ENCODE measurements at regions not wholly inside any gene's neighbourhood (a gene's known extent, or its start where the extent isn't known, plus 50 kb on each side); places are given as distances from the start of the nearest gene placed in this dataset.

- TF ChIP-seq, protein P1, sequence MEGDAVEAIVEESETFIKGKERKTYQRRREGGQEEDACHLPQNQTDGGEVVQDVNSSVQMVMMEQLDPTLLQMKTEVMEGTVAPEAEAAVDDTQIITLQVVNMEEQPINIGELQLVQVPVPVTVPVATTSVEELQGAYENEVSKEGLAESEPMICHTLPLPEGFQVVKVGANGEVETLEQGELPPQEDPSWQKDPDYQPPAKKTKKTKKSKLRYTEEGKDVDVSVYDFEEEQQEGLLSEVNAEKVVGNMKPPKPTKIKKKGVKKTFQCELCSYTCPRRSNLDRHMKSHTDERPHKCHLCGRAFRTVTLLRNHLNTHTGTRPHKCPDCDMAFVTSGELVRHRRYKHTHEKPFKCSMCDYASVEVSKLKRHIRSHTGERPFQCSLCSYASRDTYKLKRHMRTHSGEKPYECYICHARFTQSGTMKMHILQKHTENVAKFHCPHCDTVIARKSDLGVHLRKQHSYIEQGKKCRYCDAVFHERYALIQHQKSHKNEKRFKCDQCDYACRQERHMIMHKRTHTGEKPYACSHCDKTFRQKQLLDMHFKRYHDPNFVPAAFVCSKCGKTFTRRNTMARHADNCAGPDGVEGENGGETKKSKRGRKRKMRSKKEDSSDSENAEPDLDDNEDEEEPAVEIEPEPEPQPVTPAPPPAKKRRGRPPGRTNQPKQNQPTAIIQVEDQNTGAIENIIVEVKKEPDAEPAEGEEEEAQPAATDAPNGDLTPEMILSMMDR (IDR thresholded peaks at IDR 0.05) = no peak
- TF ChIP-seq TCF12 (IDR thresholded peaks at IDR 0.05) (no peak), MXI1 (IDR thresholded peaks at IDR 0.05; ENCODE audit: low read depth, low read length) (no peak), CHD2 (IDR thresholded peaks at IDR 0.05; ENCODE audit: low read length, partially characterized antibody) (no peak)
These were observed 104.5 kb downstream of the CRLF3 start for GRCh38 chr17:30720013-30720471.
